ENCODE measurements at regions not wholly inside any gene's neighbourhood (a gene's known extent, or its start where the extent isn't known, plus 50 kb on each side); places are given as distances from the start of the nearest gene placed in this dataset.

GRCh38 chr5:1936413-1936812, 53.7 kb upstream of the IRX4 start:
- no peak for DNase-seq (ENCODE audit: low read depth)

GRCh38 chr5:1934801-1935429, 52.2 kb upstream of the IRX4 start:
- DNase-seq (ENCODE audit: low read depth): no peak

GRCh38 chr5:1934056-1934394, 51.3 kb upstream of the IRX4 start:
- no peak for DNase-seq (ENCODE audit: low read depth)

- DNase-seq (ENCODE audit: low read depth): no peak
Measured at GRCh38 chr5:1933364-1934055, 50.8 kb upstream of the IRX4 start.

Measured in stimulated activated CD8-positive, alpha-beta memory T cell treated with anti-CD3 and anti-CD28 coated beads, Interleukin-12 subunit alpha, Interleukin-12 subunit beta, amount 100 ng/mL, for 4 hours (primary cell).